LHCN-M2 (cell line): ENCODE measurements at regions not wholly inside any gene's neighbourhood (a gene's known extent, or its start where the extent isn't known, plus 50 kb on each side); places are given as distances from the start of the nearest gene placed in this dataset.

Source experiments
- DNase-seq: peaks from one replicate; pipeline ENCODE4 v3.0.0-alpha.2; 2012; ENCODE audit warnings: low read depth

DNA sequence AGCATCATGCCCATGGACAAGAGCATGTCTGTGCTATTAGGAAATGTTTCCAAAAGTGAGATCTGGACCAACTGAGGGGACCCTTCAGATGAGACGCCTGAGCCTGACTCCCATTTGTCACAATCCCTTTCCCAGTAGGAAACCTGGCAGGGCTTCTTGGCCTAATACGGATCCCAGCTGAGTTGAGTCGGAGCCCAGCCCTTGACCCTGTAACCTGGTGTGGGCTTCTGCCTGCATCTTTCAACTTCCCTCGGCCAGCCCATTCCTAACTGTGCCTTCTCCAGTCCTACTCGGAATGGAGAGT lies 148.3 kb downstream of the IRX2 start:
- DNase-seq: no peak

- no peak for DNase-seq
Observed at GRCh38 chr5:2602451-2603271, 148.8 kb downstream of the IRX2 start.

DNA sequence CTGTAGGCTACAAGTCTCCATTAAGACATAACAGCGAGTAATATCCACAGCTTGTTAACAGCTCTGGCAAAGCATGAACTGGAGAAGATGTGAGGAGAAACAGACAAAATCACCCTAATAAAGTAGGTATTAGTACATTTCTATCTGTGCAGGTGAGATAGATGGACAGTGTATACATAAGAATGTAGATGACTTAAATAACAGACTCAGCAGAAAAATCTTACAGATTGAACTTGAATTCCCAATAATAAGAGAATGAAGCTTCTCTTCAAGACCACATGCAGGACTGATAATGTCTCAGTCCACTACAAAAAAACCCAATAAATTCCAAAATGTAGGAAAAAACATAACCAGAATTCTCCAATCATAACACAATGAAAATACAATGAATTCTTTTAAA lies 153.0 kb downstream of the IRX2 start:
- DNase-seq: no peak

GRCh38 chr5:2594701-2595100 lies 156.8 kb downstream of the IRX2 start:
- no peak for DNase-seq

- no peak for DNase-seq
Observed at GRCh38 chr5:2592766-2593165, 158.7 kb downstream of the IRX2 start.

DNA sequence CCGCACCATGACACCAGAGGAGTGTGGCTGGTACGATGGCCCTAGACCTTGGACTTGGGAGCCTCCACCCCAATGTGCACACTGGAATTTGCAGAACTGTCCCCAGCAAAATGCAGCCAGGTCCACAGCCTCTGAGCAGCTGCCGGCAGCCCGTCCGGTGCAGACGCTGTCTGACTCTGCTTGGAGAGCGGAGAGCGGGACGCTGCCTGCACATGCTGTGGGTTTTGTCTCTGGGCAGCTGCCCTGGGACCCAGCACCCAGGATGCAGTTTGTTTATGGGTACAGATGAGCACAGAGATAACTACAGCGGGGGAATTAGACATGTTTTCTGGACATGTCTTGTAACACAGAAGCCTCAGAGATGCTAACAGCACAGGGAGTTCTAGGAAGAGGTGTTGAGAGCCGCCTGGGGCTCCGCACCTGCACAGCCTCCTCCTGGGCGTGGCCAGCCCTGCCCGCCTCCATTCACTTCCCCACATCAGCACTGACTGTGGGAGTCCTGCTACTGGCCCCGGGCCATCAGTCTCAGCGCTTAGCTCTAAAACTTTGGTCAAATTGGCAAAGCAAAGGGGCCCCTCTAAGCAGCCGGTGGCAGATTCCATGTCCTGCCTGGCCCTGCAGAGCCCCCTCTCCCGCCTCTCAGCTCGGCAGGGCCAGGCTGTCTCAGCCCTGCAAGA lies 159.6 kb downstream of the IRX2 start:
- DNase-seq: no peak

DNA sequence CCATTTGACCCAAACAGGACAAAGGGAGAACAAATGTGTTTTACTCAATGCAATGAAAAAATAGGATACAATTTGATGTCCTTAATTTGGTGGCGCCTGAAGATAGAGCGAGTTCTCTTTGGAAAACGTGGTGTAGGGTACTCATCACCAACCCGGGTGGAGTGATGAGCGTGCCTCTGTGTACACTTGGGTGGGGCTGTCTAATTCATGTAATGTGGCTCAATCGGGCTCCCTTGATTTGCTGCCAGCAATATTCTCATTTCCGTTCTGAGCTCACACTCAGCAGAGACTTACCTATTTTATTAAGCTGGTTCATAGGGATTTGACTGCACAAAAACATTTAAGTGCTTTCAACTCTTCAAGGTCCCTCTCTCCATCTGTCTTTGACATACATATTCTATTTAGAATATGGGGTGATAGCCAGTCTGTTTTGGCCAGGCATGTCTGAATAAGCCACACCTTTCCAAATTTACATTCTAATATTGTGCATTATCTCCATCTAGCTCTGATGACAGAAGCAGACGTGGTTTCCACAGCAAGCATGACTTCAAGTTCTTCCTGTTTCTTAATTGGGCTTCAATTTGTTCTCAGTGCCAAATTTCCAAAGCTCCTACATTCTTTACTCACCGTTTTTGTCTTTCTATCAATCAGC lies 162.5 kb downstream of the IRX2 start:
- no peak for DNase-seq

- DNase-seq: no peak
Observed at GRCh38 chr5:2587189-2588031, 164.1 kb downstream of the IRX2 start.

- no peak for DNase-seq
Observed at GRCh38 chr5:2586016-2586715, 165.3 kb downstream of the IRX2 start.

- DNase-seq: no peak
Observed at GRCh38 chr5:2584579-2585269, 166.8 kb downstream of the IRX2 start.

DNA sequence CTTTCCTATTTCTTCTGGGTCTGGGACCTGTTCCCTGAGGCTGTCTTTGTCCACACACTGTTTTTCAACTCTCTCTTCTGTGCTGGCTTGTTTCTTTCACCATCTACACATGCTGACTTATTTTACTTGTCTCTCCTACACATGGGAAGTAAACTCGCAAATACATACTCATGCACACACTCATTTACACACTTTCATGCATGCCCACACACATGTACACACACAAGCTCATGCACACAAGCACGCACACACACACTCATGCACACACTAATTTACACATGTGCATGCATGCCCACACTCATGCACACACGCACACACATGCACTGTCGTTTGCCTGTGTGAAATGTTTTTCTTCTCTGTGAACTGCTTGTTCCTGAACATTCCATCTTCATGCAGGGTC lies 169.0 kb downstream of the IRX2 start:
- DNase-seq: no peak

- no peak for DNase-seq
Observed at GRCh38 chr5:2582106-2582505, 169.4 kb downstream of the IRX2 start.

- DNase-seq: no peak
Observed at GRCh38 chr5:2581418-2581817, 170.1 kb downstream of the IRX2 start.

DNA sequence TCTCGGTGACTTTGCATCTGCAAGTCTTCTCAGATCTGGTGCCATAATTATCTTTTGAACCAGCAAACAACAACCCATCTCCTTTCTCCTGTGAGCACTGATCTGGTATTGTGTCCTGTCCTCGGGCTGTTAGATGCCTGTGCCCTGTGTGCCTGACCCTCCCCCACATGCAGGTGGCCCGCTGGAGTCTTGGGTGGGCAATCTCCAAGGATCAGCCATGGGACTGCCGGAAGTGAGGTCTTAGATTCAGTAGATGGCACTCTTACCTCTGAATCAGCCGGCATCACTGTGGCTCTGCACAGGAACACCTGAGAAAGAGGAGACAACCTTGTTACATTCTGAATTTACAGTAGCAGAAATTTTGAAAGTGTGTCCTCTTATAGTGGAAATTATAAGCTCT lies 172.4 kb downstream of the IRX2 start:
- no peak for DNase-seq

DNA sequence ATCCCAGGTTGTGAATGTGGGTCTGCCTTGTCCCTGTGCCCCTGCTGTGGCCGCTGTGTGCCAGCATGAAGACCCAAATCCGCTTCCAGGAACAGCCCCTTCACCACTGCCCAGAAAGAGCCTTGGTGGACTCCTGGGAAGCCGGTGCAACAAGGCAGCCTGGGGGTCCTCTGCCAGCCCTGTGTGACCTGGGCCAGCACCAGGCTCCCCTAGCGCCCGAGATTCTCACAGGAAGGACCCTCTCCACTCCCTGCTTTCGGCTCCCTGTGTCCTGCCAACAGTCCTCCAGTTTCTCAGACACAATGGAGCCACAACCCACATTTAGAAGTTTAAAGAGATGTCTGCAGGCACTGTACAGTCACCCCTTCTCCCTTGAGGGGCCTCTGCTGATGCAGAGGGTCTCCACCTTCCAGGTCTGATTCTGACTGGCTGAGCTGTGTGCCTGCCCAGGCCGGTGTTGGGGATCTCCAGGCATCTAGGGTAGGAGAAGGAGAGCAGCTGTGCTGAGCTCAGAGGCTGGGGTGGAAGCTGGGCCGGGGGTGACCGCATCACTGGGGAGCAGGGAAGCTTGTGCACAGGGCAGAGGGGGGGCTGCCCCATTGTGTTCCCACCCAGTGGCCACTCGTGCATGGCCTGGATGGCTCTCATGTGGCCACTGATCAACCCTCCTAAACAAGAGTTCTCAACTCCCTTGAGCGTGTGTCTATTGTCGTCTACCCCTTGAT lies 174.0 kb downstream of the IRX2 start:
- DNase-seq: no peak

DNA sequence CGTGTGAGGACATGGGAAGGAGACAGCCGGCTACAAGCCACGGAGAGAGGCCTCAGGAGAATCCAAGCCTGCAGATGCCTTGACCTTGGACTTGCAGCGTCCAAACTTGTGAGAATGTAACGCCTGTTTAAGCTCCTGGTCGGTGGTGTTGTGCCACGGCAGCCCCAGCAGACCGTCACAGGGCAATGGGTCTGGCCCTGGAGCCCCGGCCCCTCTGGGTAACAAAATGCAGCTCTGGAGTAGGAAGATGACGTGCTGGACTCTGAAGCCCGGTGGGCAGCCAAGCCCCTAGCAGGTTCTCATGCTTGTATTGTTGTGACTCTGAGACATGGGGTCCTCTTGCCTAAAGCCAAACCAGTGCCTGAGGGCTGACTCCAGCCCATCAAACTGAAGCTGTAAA lies 174.7 kb downstream of the IRX2 start:
- no peak for DNase-seq

DNA sequence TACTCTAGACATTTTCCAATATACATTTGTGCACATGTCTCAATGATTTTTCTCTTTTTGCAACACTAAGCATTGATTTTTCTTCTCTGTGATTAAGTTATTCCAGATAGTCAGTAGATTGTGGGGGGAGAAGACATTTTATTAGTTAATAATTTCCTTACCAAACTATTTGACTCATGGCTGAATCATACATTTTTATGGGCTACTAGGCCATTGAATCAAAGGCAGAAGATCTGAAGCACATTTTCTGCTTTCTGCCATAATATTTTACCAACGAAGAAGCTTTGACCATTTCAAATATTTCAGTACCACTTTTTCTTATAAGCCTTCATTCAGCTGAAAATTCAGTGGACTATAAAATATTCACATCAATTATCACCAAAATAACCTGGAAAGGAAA lies 175.6 kb downstream of the IRX2 start:
- no peak for DNase-seq

- no peak for DNase-seq
Observed at GRCh38 chr5:2575292-2575691, 176.2 kb downstream of the IRX2 start.

DNA sequence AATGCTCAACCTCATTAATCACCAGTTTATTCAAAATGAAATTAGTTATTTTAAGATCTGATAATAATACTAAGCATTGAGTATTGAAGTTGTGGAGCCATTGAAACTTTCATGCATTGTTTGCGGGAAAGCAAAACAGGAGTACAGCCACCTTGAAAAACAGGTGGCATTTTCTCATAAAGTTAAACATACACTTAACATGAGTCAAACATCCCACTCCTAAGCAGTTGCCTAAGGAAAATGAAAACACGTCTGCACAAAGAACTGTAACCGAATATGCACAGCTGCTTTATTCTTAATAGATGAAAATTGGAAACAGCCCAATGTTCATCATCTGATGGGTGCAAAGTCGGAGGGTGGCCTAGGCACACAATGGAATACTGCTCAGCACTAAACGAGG lies 177.3 kb downstream of the IRX2 start:
- DNase-seq: no peak

- DNase-seq: no peak
Observed at GRCh38 chr5:2570586-2570985, 180.9 kb downstream of the IRX2 start.
